Embryonic facial prominence (tissue), 1 donor: ENCODE measurements at regions not wholly inside any gene's neighbourhood (a gene's known extent, or its start where the extent isn't known, plus 50 kb on each side); places are given as distances from the start of the nearest gene placed in this dataset.
"Not testable (repeated sequence)": the region's sequence is repeated elsewhere in the genome, so short reads cannot be mapped to it uniquely, and the experiment has no call there.

Experiments used
- DNase-seq: peaks from one replicate; pipeline ENCODE4 v3.0.0-alpha.2; 2016; ENCODE audit errors: extremely low spot score

GRCh38 chr3:87795701-87796100 is 263.1 kb downstream of the CGGBP1 start:
- DNase-seq = no peak

GRCh38 chr3:87793337-87793877 is 265.4 kb downstream of the CGGBP1 start:
- DNase-seq = no peak

- no peak for DNase-seq
Observed at GRCh38 chr3:87792534-87793336, 266.1 kb downstream of the CGGBP1 start, which contains the start of gene HTR1F. TSS of gene HTR1F (plus strand) at chr3:87792706.

DNA sequence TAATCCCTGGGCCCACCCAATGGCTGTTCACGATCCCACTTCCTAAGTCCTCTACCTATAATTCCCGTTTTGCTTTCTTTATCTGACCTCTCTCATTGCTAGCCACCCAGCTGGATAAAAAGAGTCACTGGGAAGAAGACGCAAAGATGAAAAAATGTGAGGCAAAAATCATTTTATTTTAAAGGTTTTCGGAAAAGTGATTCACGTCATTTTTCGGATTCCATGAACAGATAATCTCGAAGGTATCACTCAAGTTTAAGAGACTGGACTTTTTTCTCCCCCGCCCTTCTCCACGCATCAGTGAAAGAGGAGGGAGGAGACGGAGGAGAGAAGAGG is 266.6 kb downstream of the CGGBP1 start:
- no peak for DNase-seq

DNA sequence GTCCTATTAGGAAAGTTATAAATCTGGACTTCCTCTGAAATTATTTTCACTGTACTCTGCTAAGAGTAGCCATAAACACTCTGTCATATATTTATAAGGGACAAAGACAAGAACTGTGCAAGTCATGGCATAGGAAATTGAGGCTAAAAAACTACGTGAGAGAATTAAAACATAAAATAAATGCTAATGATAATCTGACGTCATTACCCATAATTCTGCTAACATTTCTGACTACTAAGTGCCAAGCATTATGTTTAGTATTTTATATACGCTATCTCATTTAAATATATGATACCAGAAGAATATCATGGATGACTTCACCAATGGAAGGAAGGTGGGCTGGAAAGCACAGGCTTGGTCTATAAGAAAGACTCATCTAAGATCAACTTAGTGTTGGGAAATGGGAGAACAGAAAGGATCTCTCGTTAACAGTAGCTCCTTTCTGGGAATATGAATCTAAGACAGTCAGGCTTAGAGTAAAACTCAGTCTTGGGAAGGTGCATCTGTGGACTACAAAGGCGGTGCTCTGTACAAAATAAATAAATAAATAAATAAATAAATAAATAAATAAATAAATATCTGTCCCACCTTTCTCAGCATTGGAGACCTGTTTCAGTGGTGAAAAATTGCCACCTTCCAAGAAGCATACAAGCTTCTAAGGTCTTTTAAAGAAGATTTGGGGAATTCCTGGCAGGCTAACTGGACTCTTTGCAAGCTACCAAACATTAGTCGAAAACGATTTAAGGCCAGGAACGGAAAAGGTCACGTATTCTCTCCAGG is 267.4 kb downstream of the CGGBP1 start:
- DNase-seq = no peak

DNA sequence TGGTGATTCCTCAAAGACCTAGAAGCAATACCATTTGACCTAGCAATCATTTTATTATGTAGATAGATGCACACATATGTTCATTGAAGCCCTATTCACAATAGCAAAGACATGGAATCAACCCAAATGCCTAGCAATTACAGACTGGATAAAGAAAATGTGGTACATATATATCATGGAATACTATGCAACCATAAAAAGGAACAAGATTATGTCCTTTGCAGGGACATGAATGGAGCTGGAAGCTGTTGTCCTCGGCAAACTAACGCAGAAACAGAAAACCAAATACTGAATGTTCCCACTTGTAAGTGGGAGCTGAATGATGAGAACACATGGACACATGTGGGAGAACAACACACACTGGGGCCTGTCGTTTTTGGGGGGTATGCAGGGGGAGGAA is 269.8 kb downstream of the CGGBP1 start:
- not testable (repeated sequence) for DNase-seq

GRCh38 chr3:87788516-87788915 is 270.3 kb downstream of the CGGBP1 start:
- no peak for DNase-seq

DNA sequence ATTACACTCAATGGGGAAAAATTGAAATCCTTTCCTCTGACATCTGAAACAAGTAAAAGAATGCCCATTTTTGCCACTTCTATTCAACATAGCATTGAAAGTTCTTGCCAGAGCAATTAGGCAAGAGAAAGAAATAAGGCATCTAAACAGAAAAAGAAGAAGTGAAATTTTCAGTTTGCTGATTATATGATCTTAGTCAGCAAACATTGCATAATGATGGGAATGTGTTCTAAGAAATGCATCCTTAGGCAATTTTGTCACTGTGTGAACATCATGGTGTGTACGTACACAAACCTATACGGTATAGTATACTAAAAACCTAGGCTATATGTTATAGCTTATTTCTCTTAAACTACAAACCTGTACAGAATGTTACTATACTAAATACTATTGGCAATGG is 278.0 kb downstream of the CGGBP1 start:
- DNase-seq = no peak

DNA sequence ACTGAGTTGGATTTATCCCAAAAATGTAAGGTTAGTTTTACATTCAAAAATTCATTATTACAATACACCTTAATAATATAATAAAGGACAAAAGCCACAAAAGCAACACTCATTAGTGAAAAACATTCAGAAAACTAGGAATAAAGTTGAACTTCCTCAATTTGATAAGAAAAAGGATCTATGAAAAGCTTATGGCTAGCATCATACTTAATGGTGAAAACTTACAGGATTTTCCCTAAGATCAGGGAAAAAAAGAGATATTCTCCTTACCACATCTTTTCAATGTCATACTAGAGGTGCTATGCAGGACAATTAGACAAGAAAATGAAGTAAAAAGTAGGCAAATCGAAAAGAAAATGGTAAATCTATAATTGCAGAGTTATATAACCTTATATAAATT is 279.9 kb downstream of the CGGBP1 start:
- DNase-seq = no peak

- no peak for DNase-seq
Observed at GRCh38 chr3:87771337-87772192, 287.2 kb downstream of the CGGBP1 start.

GRCh38 chr3:87766721-87767120 is 292.1 kb downstream of the CGGBP1 start:
- DNase-seq = no peak

DNA sequence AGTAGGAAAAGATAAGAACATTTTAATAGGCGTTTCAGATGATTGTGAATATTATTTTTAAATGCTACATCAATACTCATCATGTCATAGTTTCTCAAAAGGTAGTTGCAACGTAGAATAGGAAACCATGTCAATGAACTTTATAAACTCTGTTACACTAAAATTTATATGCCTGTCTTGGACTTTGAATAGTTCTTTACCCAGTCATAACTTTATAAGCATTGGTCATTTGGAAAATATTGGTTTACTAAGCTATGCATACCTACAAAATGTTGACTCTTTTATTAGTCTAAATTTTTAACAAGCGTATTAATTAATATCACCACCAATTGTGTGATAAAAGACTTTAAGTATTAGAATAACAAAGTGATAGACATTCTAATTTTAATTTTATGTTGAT is 293.5 kb downstream of the CGGBP1 start:
- no peak for DNase-seq

DNA sequence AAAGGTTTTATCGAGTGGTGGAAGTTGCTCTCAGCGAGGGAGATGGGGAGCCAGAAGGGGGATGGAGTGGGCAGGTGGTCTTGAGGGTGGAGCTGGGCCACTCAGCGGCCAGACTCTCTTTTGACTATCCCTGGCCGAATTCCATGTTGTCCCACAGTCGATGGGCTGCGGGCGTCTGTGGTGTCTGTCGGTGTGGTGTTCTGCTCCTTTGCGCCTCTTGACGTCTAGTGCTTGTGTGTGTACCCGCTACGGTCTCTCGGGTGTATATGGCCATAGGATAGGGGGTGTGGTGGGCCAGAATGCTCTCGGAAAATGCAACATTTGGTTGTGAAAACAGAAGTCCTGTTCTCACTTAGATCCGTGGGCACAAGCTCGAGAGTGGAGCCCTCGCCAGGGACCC is 297.0 kb downstream of the CGGBP1 start:
- DNase-seq = no peak

GRCh38 chr3:87761341-87761740 is 297.5 kb downstream of the CGGBP1 start:
- DNase-seq = no peak

DNA sequence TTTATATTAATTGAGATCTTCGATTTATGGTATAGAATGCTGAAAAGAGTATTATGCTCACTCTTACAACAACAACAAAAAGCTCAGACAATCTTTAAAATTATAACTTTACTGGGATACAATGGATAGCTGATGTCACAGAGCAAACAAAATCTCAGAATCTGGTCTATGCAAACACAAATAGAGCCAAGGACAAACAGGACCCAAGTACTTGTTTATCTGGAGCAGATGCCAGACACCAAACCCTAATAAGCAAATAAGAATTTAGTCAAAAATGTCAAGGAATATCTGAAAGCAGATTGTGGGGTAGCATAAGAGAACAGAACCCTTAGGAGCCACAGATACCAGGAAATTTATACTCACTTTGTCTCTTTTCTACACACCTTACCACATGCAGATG is 302.2 kb downstream of the CGGBP1 start:
- no peak for DNase-seq

GRCh38 chr3:87755852-87756251 is 303.0 kb downstream of the CGGBP1 start:
- no peak for DNase-seq

- DNase-seq = no peak
Observed at GRCh38 chr3:87742250-87742649, 316.6 kb downstream of the CGGBP1 start.

DNA sequence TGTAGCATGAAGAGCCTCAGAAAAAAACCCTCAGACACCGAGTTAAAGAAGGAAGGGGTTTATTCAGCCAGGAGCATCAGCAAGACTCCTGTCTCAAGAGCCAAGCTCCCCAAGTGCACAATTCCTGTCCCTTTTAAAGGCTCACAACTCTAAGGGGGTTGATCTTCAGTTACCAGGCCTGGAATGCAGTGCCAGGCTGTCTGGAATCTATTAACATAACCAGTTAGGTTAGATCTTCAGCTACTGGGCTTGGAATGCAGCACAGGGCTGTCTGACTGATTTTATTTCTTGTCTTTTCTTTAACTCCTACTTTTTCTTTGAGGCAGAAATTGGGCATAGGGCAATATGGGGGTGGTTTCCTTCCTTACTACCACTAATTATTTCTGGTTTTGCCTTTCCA is 317.9 kb downstream of the CGGBP1 start:
- DNase-seq = not testable (repeated sequence)

- not testable (repeated sequence) for DNase-seq
Observed at GRCh38 chr3:87737817-87738216, 321.0 kb downstream of the CGGBP1 start.

- DNase-seq = no peak
Observed at GRCh38 chr3:87733671-87734367, 325.0 kb downstream of the CGGBP1 start.

GRCh38 chr3:87732294-87732693 is 326.5 kb downstream of the CGGBP1 start:
- DNase-seq = no peak
